Nephron progenitor cell (in vitro differentiated cells): ENCODE measurements at regions not wholly inside any gene's neighbourhood (a gene's known extent, or its start where the extent isn't known, plus 50 kb on each side); places are given as distances from the start of the nearest gene placed in this dataset.

Experiments
- DNase-seq: peaks from one replicate; pipeline ENCODE4 v3.0.0; 2021
- H3K27ac Mint-ChIP-seq: 2 replicates; pipeline ENCODE4 v1.8.0; 2021; ENCODE audit warnings: mild to moderate bottlenecking, moderate library complexity, mixed read lengths
- H3K27me3 Mint-ChIP-seq: 2 replicates; pipeline ENCODE4 v1.8.0; 2021; ENCODE audit warnings: mild to moderate bottlenecking, low read depth, mixed read lengths; ENCODE audit not compliant: poor library complexity
- H3K36me3 Mint-ChIP-seq: 2 replicates; pipeline ENCODE4 v1.8.0; 2021; ENCODE audit warnings: low read depth, mixed read lengths
- H3K4me1 Mint-ChIP-seq: 2 replicates; pipeline ENCODE4 v1.8.0; 2021; ENCODE audit warnings: mixed read lengths
- H3K4me3 Mint-ChIP-seq: 2 replicates; pipeline ENCODE4 v1.8.0; 2021; ENCODE audit warnings: mild to moderate bottlenecking, moderate library complexity, mixed read lengths
- H3K9me3 Mint-ChIP-seq: 2 replicates; pipeline ENCODE4 v1.8.0; 2021; ENCODE audit warnings: mild to moderate bottlenecking, moderate library complexity, mixed read lengths
- CTCF ChIP-seq: fragments of 200-600 bp; sonication (generic); IDR thresholded peaks from 2 replicates; pipeline ENCODE4 v1.5.0; 2021; ENCODE audit warnings: antibody characterized with exemption

- no peak for DNase-seq
- peaks cover 9% of the 10 kb centered on the region for H3K27me3 Mint-ChIP-seq
- no peak overlapping the region for H3K4me3 Mint-ChIP-seq
- H3K4me1 Mint-ChIP-seq, result peaks cover 7% of the 10 kb centered on the region
- no peak overlapping the region for H3K27ac Mint-ChIP-seq
- no peak for TF ChIP-seq CTCF
- no peaks in the 10 kb centered on the region for H3K9me3 Mint-ChIP-seq
- no peaks in the 10 kb centered on the region for H3K36me3 Mint-ChIP-seq
These were observed 184.7 kb downstream of the CTTN start for GRCh38 chr11:70582886-70583641.

DNA sequence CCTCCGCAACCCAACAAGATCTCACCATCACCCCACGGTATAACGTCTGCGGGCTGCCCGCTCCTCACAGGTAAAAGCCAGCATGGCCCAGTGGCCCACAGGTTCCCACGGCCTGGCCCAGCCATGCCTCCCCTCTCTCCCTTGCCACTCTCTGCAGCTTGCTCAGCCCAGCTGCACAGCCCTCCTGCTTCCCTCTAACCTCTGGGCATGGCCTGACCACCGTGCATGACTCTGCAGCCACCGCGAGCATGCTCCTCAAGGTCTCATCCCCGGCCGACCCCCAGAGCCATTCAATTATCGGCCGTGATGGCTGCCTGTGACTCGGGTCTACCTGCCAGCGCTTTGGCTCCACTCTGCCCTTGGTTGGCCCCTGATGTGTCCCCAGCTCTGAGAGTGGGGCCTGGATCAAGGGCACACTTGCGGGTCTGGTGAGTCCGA is 185.5 kb downstream of the CTTN start:
- H3K36me3 Mint-ChIP-seq, result no peaks in the 10 kb centered on the region
- no peak overlapping the region for H3K4me3 Mint-ChIP-seq
- H3K27me3 Mint-ChIP-seq, result peaks cover 9% of the 10 kb centered on the region
- H3K9me3 Mint-ChIP-seq, result peaks cover 7% of the 10 kb centered on the region
- H3K4me1 Mint-ChIP-seq, result peaks cover 7% of the 10 kb centered on the region
- no peak for TF ChIP-seq CTCF
- DNase-seq, result no peak
- H3K27ac Mint-ChIP-seq, result no peak overlapping the region

GRCh38 chr11:70584498-70585235 is 186.3 kb downstream of the CTTN start:
- H3K4me1 Mint-ChIP-seq, result peaks cover 7% of the 10 kb centered on the region
- no peaks in the 10 kb centered on the region for H3K36me3 Mint-ChIP-seq
- no peak for TF ChIP-seq CTCF
- DNase-seq, result no peak
- no peak overlapping the region for H3K4me3 Mint-ChIP-seq
- peaks cover 9% of the 10 kb centered on the region for H3K27me3 Mint-ChIP-seq
- peaks cover 15% of the 10 kb centered on the region for H3K9me3 Mint-ChIP-seq
- H3K27ac Mint-ChIP-seq, result no peak overlapping the region

DNA sequence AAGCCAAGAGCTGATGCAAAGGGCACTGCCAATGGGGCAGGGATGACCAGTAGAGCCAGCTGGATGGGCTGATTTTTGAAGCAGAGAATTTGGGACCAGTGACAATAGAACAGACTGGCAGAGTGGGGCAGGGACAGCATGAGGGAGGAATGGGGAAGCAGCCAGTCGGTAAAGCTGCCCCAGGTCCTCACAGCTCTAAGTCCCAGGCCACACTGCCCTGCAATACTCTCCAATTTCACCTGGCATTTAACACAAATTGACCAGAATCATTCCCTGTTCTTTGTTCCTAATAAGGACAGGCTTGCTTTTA is 186.9 kb downstream of the CTTN start:
- DNase-seq, result no peak
- peaks cover 7% of the 10 kb centered on the region for H3K4me1 Mint-ChIP-seq
- H3K9me3 Mint-ChIP-seq, result peaks cover 20% of the 10 kb centered on the region
- peaks cover 12% of the 10 kb centered on the region for H3K27me3 Mint-ChIP-seq
- no peak overlapping the region for H3K27ac Mint-ChIP-seq
- no peak for TF ChIP-seq CTCF
- H3K36me3 Mint-ChIP-seq, result no peaks in the 10 kb centered on the region
- no peak overlapping the region for H3K4me3 Mint-ChIP-seq

GRCh38 chr11:70586261-70587074 is 188.1 kb downstream of the CTTN start:
- peaks cover 12% of the 10 kb centered on the region for H3K27me3 Mint-ChIP-seq
- no peaks in the 10 kb centered on the region for H3K36me3 Mint-ChIP-seq
- TF ChIP-seq CTCF, result no peak
- no peak for DNase-seq
- no peak overlapping the region for H3K4me3 Mint-ChIP-seq
- H3K9me3 Mint-ChIP-seq, result peaks cover 21% of the 10 kb centered on the region
- peaks cover 10% of the 10 kb centered on the region for H3K4me1 Mint-ChIP-seq
- H3K27ac Mint-ChIP-seq, result no peak overlapping the region
